ENCODE measurements at regions not wholly inside any gene's neighbourhood (a gene's known extent, or its start where the extent isn't known, plus 50 kb on each side); places are given as distances from the start of the nearest gene placed in this dataset.
"Not testable (repeated sequence)": the region's sequence is repeated elsewhere in the genome, so short reads cannot be mapped to it uniquely, and the experiment has no call there.

GRCh38 chr22:23500508-23501260, 79.4 kb downstream of the IGLL1 start:
- no peak for DNase-seq (ENCODE audit: low read depth in 2 of 2)

- no peak for DNase-seq (ENCODE audit: low read depth in 2 of 2)
These were observed 80.1 kb downstream of the IGLL1 start for GRCh38 chr22:23499845-23500500.

GRCh38 chr22:23498811-23499798, 81.0 kb downstream of the IGLL1 start:
- no peak for DNase-seq (ENCODE audit: low read depth in 2 of 2)

- not testable (repeated sequence) for DNase-seq (ENCODE audit: low read depth in 2 of 2)
These were observed 82.2 kb downstream of the IGLL1 start for GRCh38 chr22:23497889-23498288.

- DNase-seq (ENCODE audit: low read depth in 2 of 2) = no peak
These were observed 82.8 kb downstream of the IGLL1 start for GRCh38 chr22:23497016-23497885.

- DNase-seq (ENCODE audit: low read depth in 2 of 2) = no peak
These were observed 83.7 kb downstream of the IGLL1 start for GRCh38 chr22:23496445-23496833.

- no peak for DNase-seq (ENCODE audit: low read depth in 2 of 2)
These were observed 84.3 kb downstream of the IGLL1 start for GRCh38 chr22:23495614-23496444.

- no peak for DNase-seq (ENCODE audit: low read depth in 2 of 2)
These were observed 85.2 kb downstream of the IGLL1 start for GRCh38 chr22:23494930-23495266.

- no peak for DNase-seq (ENCODE audit: low read depth in 2 of 2)
These were observed 94.6 kb downstream of the IGLL1 start for GRCh38 chr22:23485490-23485889.

- no peak for DNase-seq (ENCODE audit: low read depth in 2 of 2)
These were observed 95.4 kb downstream of the IGLL1 start for GRCh38 chr22:23484651-23485050.

GRCh38 chr22:23481369-23481768, 98.7 kb downstream of the IGLL1 start:
- DNase-seq (ENCODE audit: low read depth in 2 of 2) = no peak

- DNase-seq (ENCODE audit: low read depth in 2 of 2) = no peak
These were observed 101.9 kb downstream of the IGLL1 start for GRCh38 chr22:23478175-23478574.

- DNase-seq (ENCODE audit: low read depth in 2 of 2) = not testable (repeated sequence)
These were observed 105.6 kb downstream of the IGLL1 start for GRCh38 chr22:23474531-23474930.

GRCh38 chr22:23473901-23474300, 106.2 kb downstream of the IGLL1 start:
- no peak for DNase-seq (ENCODE audit: low read depth in 2 of 2)

- DNase-seq (ENCODE audit: low read depth in 2 of 2) = not testable (repeated sequence)
These were observed 107.7 kb downstream of the IGLL1 start for GRCh38 chr22:23472376-23472775.

- DNase-seq (ENCODE audit: low read depth in 2 of 2) = no peak
These were observed 108.4 kb downstream of the IGLL1 start for GRCh38 chr22:23471698-23472097.

GRCh38 chr22:23470811-23471389, 109.2 kb downstream of the IGLL1 start:
- DNase-seq (ENCODE audit: low read depth in 2 of 2) = no peak

- no peak for DNase-seq (ENCODE audit: low read depth in 2 of 2)
These were observed 112.3 kb downstream of the IGLL1 start for GRCh38 chr22:23467721-23468294.

GRCh38 chr22:23466351-23466750, 113.7 kb downstream of the IGLL1 start:
- DNase-seq (ENCODE audit: low read depth in 2 of 2) = no peak

- DNase-seq (ENCODE audit: low read depth in 2 of 2) = not testable (repeated sequence)
These were observed 115.3 kb downstream of the IGLL1 start for GRCh38 chr22:23464796-23465195.
